ENCODE measurements at regions not wholly inside any gene's neighbourhood (a gene's known extent, or its start where the extent isn't known, plus 50 kb on each side); places are given as distances from the start of the nearest gene placed in this dataset.

- Histone ChIP-seq H3K9me3 (ENCODE audit: control insufficient read depth in 2 of 3, insufficient read depth in 1 of 3, low read length in 3 of 3) (no peaks in the 10 kb centered on the region), H3K4me3 (ENCODE audit: low read length in 3 of 3) (no peak overlapping the region), H3K27me3 (ENCODE audit: control insufficient read depth, insufficient read depth, low read length) (no peaks in the 10 kb centered on the region), H3K36me3 (ENCODE audit: control insufficient read depth in 2 of 3, insufficient read depth in 3 of 3, low read length in 3 of 3) (no peaks in the 10 kb centered on the region), H3K9ac (ENCODE audit: low read length in 3 of 3) (no peak overlapping the region), H3K27ac (ENCODE audit: low read depth in 2 of 2, low read length in 2 of 2) (no peak overlapping the region), H3K4me1 (ENCODE audit: control insufficient read depth in 2 of 3, insufficient read depth in 2 of 3, low read depth in 1 of 3, low read length in 3 of 3) (no peaks in the 10 kb centered on the region)
- TF ChIP-seq CTCF (IDR thresholded peaks at IDR 0.05; ENCODE audit: borderline replicate concordance, extremely low read depth, insufficient read depth) = no peak
- intact Hi-C loops (cut with DNase I) = no loop called here
- DNase-seq = no peak
- FAIRE-seq = no peak
Measured at GRCh38 chr20:60506061-60506460, 547.8 kb downstream of the CDH26 start.

GRCh38 chr20:60507087-60507694 is 549.0 kb downstream of the CDH26 start:
- intact Hi-C loops (cut with DNase I) = no loop called here
- no peak for TF ChIP-seq CTCF (IDR thresholded peaks at IDR 0.05; ENCODE audit: borderline replicate concordance, extremely low read depth, insufficient read depth)
- no peaks in the 10 kb centered on the region for H3K27me3 ChIP-seq (ENCODE audit: control insufficient read depth, insufficient read depth, low read length)
- H3K27ac ChIP-seq (ENCODE audit: low read depth in 2 of 2, low read length in 2 of 2) = no peak overlapping the region
- no peaks in the 10 kb centered on the region for H3K9me3 ChIP-seq (ENCODE audit: control insufficient read depth in 2 of 3, insufficient read depth in 1 of 3, low read length in 3 of 3)
- no peaks in the 10 kb centered on the region for H3K4me1 ChIP-seq (ENCODE audit: control insufficient read depth in 2 of 3, insufficient read depth in 2 of 3, low read depth in 1 of 3, low read length in 3 of 3)
- no peak for FAIRE-seq
- DNase-seq = no peak
- H3K9ac ChIP-seq (ENCODE audit: low read length in 3 of 3) = no peak overlapping the region
- H3K4me3 ChIP-seq (ENCODE audit: low read length in 3 of 3) = no peak overlapping the region
- no peaks in the 10 kb centered on the region for H3K36me3 ChIP-seq (ENCODE audit: control insufficient read depth in 2 of 3, insufficient read depth in 3 of 3, low read length in 3 of 3)

- TF ChIP-seq CTCF (IDR thresholded peaks at IDR 0.05; ENCODE audit: borderline replicate concordance, extremely low read depth, insufficient read depth) = no peak
- Histone ChIP-seq H3K36me3 (ENCODE audit: control insufficient read depth in 2 of 3, insufficient read depth in 3 of 3, low read length in 3 of 3) (no peaks in the 10 kb centered on the region), H3K27me3 (ENCODE audit: control insufficient read depth, insufficient read depth, low read length) (no peaks in the 10 kb centered on the region), H3K4me3 (ENCODE audit: low read length in 3 of 3) (no peak overlapping the region), H3K9ac (ENCODE audit: low read length in 3 of 3) (no peak overlapping the region), H3K4me1 (ENCODE audit: control insufficient read depth in 2 of 3, insufficient read depth in 2 of 3, low read depth in 1 of 3, low read length in 3 of 3) (no peaks in the 10 kb centered on the region), H3K9me3 (ENCODE audit: control insufficient read depth in 2 of 3, insufficient read depth in 1 of 3, low read length in 3 of 3) (no peaks in the 10 kb centered on the region), H3K27ac (ENCODE audit: low read depth in 2 of 2, low read length in 2 of 2) (no peak overlapping the region)
- FAIRE-seq (no peak), DNase-seq (no peak)
- intact Hi-C loops (cut with DNase I) = no loop called here
Measured at GRCh38 chr20:60509407-60509806, 551.2 kb downstream of the CDH26 start.

GRCh38 chr20:60510356-60510755 is 552.1 kb downstream of the CDH26 start:
- no peak overlapping the region for H3K9ac ChIP-seq (ENCODE audit: low read length in 3 of 3)
- no peaks in the 10 kb centered on the region for H3K27me3 ChIP-seq (ENCODE audit: control insufficient read depth, insufficient read depth, low read length)
- no peaks in the 10 kb centered on the region for H3K9me3 ChIP-seq (ENCODE audit: control insufficient read depth in 2 of 3, insufficient read depth in 1 of 3, low read length in 3 of 3)
- H3K27ac ChIP-seq (ENCODE audit: low read depth in 2 of 2, low read length in 2 of 2) = no peak overlapping the region
- H3K4me3 ChIP-seq (ENCODE audit: low read length in 3 of 3) = no peak overlapping the region
- intact Hi-C loops (cut with DNase I) = no loop called here
- no peak for TF ChIP-seq CTCF (IDR thresholded peaks at IDR 0.05; ENCODE audit: borderline replicate concordance, extremely low read depth, insufficient read depth)
- FAIRE-seq = no peak
- no peaks in the 10 kb centered on the region for H3K4me1 ChIP-seq (ENCODE audit: control insufficient read depth in 2 of 3, insufficient read depth in 2 of 3, low read depth in 1 of 3, low read length in 3 of 3)
- DNase-seq = no peak
- no peaks in the 10 kb centered on the region for H3K36me3 ChIP-seq (ENCODE audit: control insufficient read depth in 2 of 3, insufficient read depth in 3 of 3, low read length in 3 of 3)

Measured in kidney (tissue), 13 donors.